ENCODE measurements at regions not wholly inside any gene's neighbourhood (a gene's known extent, or its start where the extent isn't known, plus 50 kb on each side); places are given as distances from the start of the nearest gene placed in this dataset.

- CTCF ChIA-PET, result no interaction called here
These were observed 275.1 kb upstream of the SGK1 start for GRCh38 chr6:134593024-134593423.

GRCh38 chr6:134590449-134590848 is 272.5 kb upstream of the SGK1 start:
- TF ChIP-seq CTCF (IDR thresholded peaks at IDR 0.05; ENCODE audit: control extremely low read depth, extremely low read depth, low read depth, missing control alignments), result no peak
- ChIA-PET POLR2A (no interaction called here), CTCF (interaction anchor here (1.0 to 1.6 kb wide), 2 partner anchors 24 to 424 kb away, joined by 3 read pairs; no protein-coding TSS in a partner anchor)
- DNase-seq (ENCODE audit: extremely low spot score), result no peak

More at GRCh38 chr6:134593024-134593423, 275.1 kb upstream of the SGK1 start:
- POLR2A ChIA-PET, result no interaction called here
- no peak for TF ChIP-seq CTCF (IDR thresholded peaks at IDR 0.05; ENCODE audit: control extremely low read depth, extremely low read depth, low read depth, missing control alignments)
- no peak for DNase-seq (ENCODE audit: extremely low spot score)

GRCh38 chr6:134590004-134590403 is 272.1 kb upstream of the SGK1 start:
- CTCF ChIA-PET, result interaction anchor here (1.0 to 1.6 kb wide), 2 partner anchors 23 to 423 kb away, joined by 3 read pairs; no protein-coding TSS in a partner anchor
- no peak for TF ChIP-seq CTCF (IDR thresholded peaks at IDR 0.05; ENCODE audit: control extremely low read depth, extremely low read depth, low read depth, missing control alignments)
- DNase-seq (ENCODE audit: extremely low spot score), result no peak
- POLR2A ChIA-PET, result no interaction called here

- no peak for TF ChIP-seq CTCF (IDR thresholded peaks at IDR 0.05; ENCODE audit: control extremely low read depth, extremely low read depth, low read depth, missing control alignments)
- POLR2A ChIA-PET, result no interaction called here
- CTCF ChIA-PET, result interaction anchor here (1.6 to 2.2 kb wide), 3 partner anchors 34 to 433 kb away, joined by 3 to 4 read pairs (median 4); no protein-coding TSS in a partner anchor
- no peak for DNase-seq (ENCODE audit: extremely low spot score)
These were observed 271.6 kb upstream of the SGK1 start for GRCh38 chr6:134589512-134589911.

- POLR2A ChIA-PET, result no interaction called here
- no peak for DNase-seq (ENCODE audit: extremely low spot score)
These were observed 270.4 kb upstream of the SGK1 start for GRCh38 chr6:134588267-134588666.

GRCh38 chr6:134585517-134585873 is 267.6 kb upstream of the SGK1 start:
- CTCF ChIA-PET, result interaction anchor here (1.2 to 1.9 kb wide), 2 partner anchors 10 to 24 kb away, joined by 3 to 5 read pairs; no protein-coding TSS in a partner anchor
- DNase-seq (ENCODE audit: extremely low spot score), result no peak
- POLR2A ChIA-PET, result no interaction called here
- TF ChIP-seq CTCF (IDR thresholded peaks at IDR 0.05; ENCODE audit: control extremely low read depth, extremely low read depth, low read depth, missing control alignments), result no peak

More at GRCh38 chr6:134588267-134588666, 270.4 kb upstream of the SGK1 start:
- CTCF ChIA-PET, result interaction anchor here (2.1 to 2.2 kb wide), 2 partner anchors 36 to 432 kb away, joined by 4 read pairs; no protein-coding TSS in a partner anchor
- TF ChIP-seq CTCF (IDR thresholded peaks at IDR 0.05; ENCODE audit: control extremely low read depth, extremely low read depth, low read depth, missing control alignments), result no peak
